KMS-11 (cell line): ENCODE measurements at regions not wholly inside any gene's neighbourhood (a gene's known extent, or its start where the extent isn't known, plus 50 kb on each side); places are given as distances from the start of the nearest gene placed in this dataset.
"Not testable (repeated sequence)": the region's sequence is repeated elsewhere in the genome, so short reads cannot be mapped to it uniquely, and the experiment has no call there.

ENCODE experiments used
- H2AFZ ChIP-seq: fragments of 200-600 bp; sonication (generic); 2 replicates; pipeline ENCODE4 v1.6.1; 2016; ENCODE audit warnings: antibody characterized with exemption, mixed run types, low read depth
- H3K27ac ChIP-seq: fragments of 200-600 bp; sonication (generic); 2 replicates; pipeline ENCODE4 v1.6.1; 2016; ENCODE audit warnings: mild to moderate bottlenecking, mixed run types
- H3K27me3 ChIP-seq: fragments of 200-600 bp; sonication (generic); 2 replicates; pipeline ENCODE4 v1.6.1; 2017; ENCODE audit warnings: mild to moderate bottlenecking, low read depth, mixed run types, moderate library complexity; ENCODE audit not compliant: insufficient read depth
- H3K36me3 ChIP-seq: fragments of 200-600 bp; sonication (generic); 2 replicates; pipeline ENCODE4 v1.6.1; 2017; ENCODE audit warnings: mild to moderate bottlenecking, mixed run types; ENCODE audit not compliant: insufficient read depth
- H3K4me1 ChIP-seq: fragments of 200-600 bp; sonication (generic); 2 replicates; pipeline ENCODE4 v1.6.1; 2016; ENCODE audit warnings: mild to moderate bottlenecking, low read depth, mixed run types; ENCODE audit not compliant: poor library complexity, severe bottlenecking
- H3K4me2 ChIP-seq: fragments of 200-600 bp; sonication (generic); 2 replicates; pipeline ENCODE4 v1.7.0; 2016; ENCODE audit warnings: mild to moderate bottlenecking, mixed run types
- H3K4me3 ChIP-seq: fragments of 200-600 bp; sonication (generic); IDR thresholded peaks from 2 replicates; pipeline ENCODE4 v1.6.1; 2017; ENCODE audit warnings: low read depth, low read length, mixed read lengths; ENCODE audit not compliant: insufficient read depth
- H3K79me2 ChIP-seq: fragments of 200-600 bp; sonication (generic); 2 replicates; pipeline ENCODE4 v1.6.1; 2016; ENCODE audit warnings: low read depth, mixed run types; ENCODE audit not compliant: insufficient read depth
- H3K9ac ChIP-seq: fragments of 200-600 bp; sonication (generic); 2 replicates; pipeline ENCODE4 v1.6.1; 2016; ENCODE audit warnings: mild to moderate bottlenecking, mixed run types
- H4K20me1 ChIP-seq: fragments of 200-600 bp; sonication (generic); 2 replicates; pipeline ENCODE4 v1.6.1; 2016; ENCODE audit warnings: mild to moderate bottlenecking, mixed run types; ENCODE audit not compliant: insufficient read depth
- CTCF ChIP-seq: fragments of 200-600 bp; sonication (generic); conservative IDR thresholded peaks from 2 replicates; pipeline ENCODE4 v1.6.1; 2017; ENCODE audit warnings: low read depth, mild to moderate bottlenecking, antibody characterized with exemption, low read length, moderate library complexity, mixed read lengths

- Histone ChIP-seq H3K4me2 (peak overlapping the region; percentile 73), H4K20me1 (no peaks in the 10 kb centered on the region), H2AFZ (no peak overlapping the region), H3K4me1 (peaks cover 43% of the 10 kb centered on the region), H3K9ac (no peak overlapping the region), H3K4me3 (no peak overlapping the region), H3K79me2 (no peaks in the 10 kb centered on the region), H3K27ac (peak overlapping the region; percentile 73; the same call in 1 of the 2 replicates), H3K36me3 (no peaks in the 10 kb centered on the region), H3K27me3 (no peaks in the 10 kb centered on the region)
- no peak for TF ChIP-seq CTCF
Observed at GRCh38 chr2:125398738-125399524, 1257.0 kb upstream of the GYPC start.

- Histone ChIP-seq H3K27me3 (no peaks in the 10 kb centered on the region), H3K4me3 (no peak overlapping the region), H3K27ac (no peak overlapping the region), H3K79me2 (no peaks in the 10 kb centered on the region), H4K20me1 (no peaks in the 10 kb centered on the region), H3K4me2 (no peak overlapping the region), H3K4me1 (no peaks in the 10 kb centered on the region), H3K36me3 (no peaks in the 10 kb centered on the region), H3K9ac (no peak overlapping the region), H2AFZ (no peak overlapping the region)
- no peak for TF ChIP-seq CTCF
Observed at GRCh38 chr2:125405816-125406215, 1250.1 kb upstream of the GYPC start.

GRCh38 chr2:125408874-125409538, 1247.0 kb upstream of the GYPC start:
- Histone ChIP-seq H3K27me3 (no peaks in the 10 kb centered on the region), H3K4me2 (no peak overlapping the region), H3K27ac (no peak overlapping the region), H3K4me3 (no peak overlapping the region), H3K36me3 (no peaks in the 10 kb centered on the region), H3K9ac (no peak overlapping the region), H3K4me1 (no peaks in the 10 kb centered on the region), H2AFZ (no peak overlapping the region), H3K79me2 (no peaks in the 10 kb centered on the region), H4K20me1 (no peaks in the 10 kb centered on the region)
- no peak for TF ChIP-seq CTCF

GRCh38 chr2:125418483-125418882, 1237.5 kb upstream of the GYPC start:
- H4K20me1 ChIP-seq = no peaks in the 10 kb centered on the region
- no peak for TF ChIP-seq CTCF
- no peak overlapping the region for H3K4me3 ChIP-seq
- H3K79me2 ChIP-seq = no peaks in the 10 kb centered on the region
- no peak overlapping the region for H3K27ac ChIP-seq
- no peak overlapping the region for H3K4me2 ChIP-seq
- H3K36me3 ChIP-seq = no peaks in the 10 kb centered on the region
- H3K4me1 ChIP-seq = no peaks in the 10 kb centered on the region
- no peak overlapping the region for H3K9ac ChIP-seq
- no peaks in the 10 kb centered on the region for H3K27me3 ChIP-seq
- H2AFZ ChIP-seq = no peak overlapping the region

GRCh38 chr2:125422198-125422770, 1233.7 kb upstream of the GYPC start:
- H3K4me3 ChIP-seq, H3K27me3 ChIP-seq, H3K9ac ChIP-seq, H3K4me2 ChIP-seq, H3K36me3 ChIP-seq, H3K79me2 ChIP-seq, H4K20me1 ChIP-seq, H3K27ac ChIP-seq, H3K4me1 ChIP-seq, H2AFZ ChIP-seq: not testable (repeated sequence)
